Endothelial cell of hepatic sinusoid (primary cell): ENCODE measurements at regions not wholly inside any gene's neighbourhood (a gene's known extent, or its start where the extent isn't known, plus 50 kb on each side); places are given as distances from the start of the nearest gene placed in this dataset.
"Not testable (repeated sequence)": the region's sequence is repeated elsewhere in the genome, so short reads cannot be mapped to it uniquely, and the experiment has no call there.

Experiments used
- in situ Hi-C: cut with HindIII; loops from 2 replicates; pipeline ENCODE4 v1.10.0; 2017; ENCODE audit warnings: low sequenced_read_pairs

DNA sequence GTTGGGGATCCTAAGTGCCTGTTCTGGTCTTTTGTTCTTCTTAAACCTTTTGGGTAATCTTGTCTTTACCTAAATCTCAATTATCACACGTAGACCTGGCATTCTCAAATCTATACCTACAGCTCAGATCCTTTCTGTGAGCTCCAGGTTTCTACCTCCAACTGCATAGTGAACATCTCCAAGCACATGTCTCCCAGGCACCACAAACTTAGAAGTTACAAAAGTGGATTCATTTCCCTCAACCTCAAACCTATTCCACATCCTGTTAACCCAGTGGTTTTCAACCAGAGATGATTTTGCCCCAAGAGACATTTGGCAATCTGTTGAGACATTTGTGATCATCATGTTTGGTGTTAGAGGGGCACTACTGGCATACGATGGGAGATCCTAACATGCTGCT is 183.5 kb downstream of the TENT5A start:
- in situ Hi-C loops = no loop called here

DNA sequence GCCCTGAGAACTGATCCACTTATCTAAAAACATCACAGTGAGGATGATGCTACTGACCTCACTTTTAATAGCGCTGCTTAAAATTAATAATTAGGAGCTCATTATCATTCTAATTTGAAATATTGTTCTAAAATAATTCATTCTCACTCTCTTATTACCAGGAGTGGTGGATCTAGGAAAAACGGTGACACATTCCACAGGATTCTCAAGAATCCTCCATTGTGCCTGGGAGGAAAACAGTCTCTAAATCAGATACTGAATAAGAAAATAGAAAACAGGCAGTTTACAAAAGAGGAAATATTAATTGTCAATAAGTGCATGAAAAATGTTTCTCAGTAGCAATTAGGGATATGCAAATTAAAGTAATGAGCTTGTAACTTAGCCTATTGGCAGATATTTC is 187.4 kb downstream of the TENT5A start:
- in situ Hi-C loops = no loop called here

DNA sequence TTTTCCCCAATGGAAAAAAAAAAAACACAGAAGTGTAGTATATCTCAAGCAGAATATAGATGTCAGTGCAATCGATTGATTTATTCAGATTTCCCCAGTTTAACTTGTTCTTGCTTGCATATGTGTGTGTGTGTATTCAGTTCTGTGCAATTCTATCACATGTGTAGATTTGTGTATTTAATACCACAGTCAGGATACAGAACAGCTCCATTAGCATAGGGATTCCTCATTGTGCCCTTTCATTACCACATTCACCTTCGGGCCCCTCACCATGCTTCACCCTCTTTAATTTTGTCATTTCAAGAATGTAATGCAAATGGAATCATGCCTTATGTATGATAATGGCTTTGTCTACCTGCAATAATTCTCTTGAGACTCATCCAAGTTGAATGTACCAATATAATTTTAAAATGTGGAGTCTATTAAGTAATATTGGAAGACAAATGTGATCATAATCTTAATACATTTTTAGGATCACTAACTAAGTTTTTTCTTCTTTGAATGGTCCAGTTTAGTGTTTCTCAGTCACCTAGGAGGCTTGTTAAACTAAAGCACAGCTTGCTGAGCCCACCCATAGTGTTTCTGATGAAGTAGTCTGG is 187.9 kb downstream of the TENT5A start:
- in situ Hi-C loops = no loop called here

DNA sequence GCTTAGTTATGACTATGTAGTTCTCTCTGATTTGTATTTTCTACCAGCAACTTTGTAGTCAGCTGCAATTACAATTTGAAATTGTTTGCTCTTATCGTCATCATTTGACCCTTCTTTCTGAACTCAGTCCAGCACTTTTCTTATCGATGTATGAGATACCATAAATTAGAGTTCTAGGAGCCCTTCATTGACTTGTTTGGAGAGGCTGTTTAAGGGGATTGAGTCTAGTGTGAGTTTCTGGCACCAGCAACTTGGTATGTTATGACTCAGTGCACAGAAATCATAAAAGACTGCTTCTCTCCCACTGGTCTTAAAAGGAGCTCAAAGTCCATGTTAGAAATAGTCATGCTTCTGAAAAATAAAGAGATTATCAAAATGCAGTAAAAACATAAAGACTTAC is 190.3 kb downstream of the TENT5A start:
- in situ Hi-C loops = no loop called here

DNA sequence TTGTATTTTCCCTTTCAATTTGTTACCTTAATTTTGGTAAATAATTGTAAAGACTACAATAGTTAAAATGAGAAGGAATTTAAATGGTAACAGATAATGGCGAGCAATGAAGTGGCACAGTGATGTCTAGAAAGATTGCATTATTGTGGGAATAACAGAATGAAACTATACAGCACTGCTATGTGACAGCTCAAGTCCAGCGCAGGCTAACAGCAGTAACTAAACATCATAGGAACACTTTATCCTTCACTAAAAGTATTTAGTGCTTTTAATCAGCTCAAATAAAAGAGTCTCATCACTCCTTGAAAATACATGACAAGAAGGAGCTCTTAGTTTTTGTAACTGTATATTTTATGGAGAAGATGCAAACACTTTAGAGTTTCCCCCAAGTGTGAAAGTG is 190.8 kb downstream of the TENT5A start:
- in situ Hi-C loops = no loop called here

DNA sequence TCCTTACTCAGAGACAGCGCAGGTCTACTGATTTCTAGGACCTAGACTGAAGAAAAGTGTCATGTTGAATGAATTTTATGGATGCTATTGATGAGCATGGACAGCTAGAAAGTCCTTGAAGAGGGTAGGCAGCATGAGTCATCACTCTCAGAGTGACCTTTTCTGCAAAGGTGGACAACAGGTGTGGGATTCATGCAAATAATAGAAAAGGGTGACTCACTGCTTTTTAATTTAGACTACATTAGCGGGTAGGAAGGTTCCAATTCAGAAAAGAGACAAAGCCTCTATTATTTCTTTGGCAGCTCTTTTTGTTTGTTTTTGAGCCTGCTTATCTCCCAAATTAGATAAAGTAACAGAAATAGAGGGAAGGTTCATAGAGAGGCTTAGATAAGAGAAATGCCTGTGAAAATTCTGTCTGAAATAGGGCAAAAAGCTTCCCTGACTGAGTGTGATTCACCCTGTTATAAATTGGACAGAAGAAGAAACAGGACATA is 191.4 kb downstream of the TENT5A start:
- in situ Hi-C loops = no loop called here

DNA sequence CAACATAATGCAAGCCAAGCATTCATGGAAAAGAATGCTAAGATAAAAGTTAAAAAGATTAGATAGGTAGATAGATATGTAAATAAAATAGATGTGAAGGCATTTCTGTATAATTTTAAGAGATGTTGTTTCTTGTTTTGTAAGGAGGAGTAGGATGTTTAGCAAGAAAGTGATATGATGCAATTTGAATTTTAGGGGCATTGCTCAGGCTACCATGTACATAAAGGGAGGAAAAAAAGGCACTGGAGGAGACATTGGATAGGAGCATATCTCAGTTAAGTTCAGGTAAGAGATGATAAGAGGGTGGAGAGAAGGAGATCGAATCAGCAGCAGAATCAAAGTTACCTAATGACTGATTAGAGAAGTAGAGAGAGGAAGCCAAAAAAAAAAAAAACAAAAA is 194.7 kb downstream of the TENT5A start:
- in situ Hi-C loops = no loop called here

DNA sequence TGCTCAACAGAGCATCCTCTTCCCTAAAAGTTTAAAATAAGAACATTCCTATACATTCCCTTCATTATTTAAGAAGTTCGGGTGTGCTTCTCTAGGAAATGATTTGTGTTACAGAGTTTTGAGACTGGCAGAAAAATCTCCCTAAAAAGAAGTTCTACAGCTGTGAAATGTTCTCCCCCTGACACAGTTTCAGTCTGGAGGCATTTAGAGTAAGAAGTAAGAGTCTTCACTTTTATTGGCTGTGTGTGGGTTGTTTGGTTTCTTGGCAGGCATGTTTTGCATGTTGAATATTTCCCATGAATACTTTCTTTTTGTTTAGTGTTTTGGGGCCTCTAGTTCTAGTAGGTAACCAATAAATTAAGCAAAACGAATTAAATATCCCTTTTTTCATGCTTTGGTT is 195.9 kb downstream of the TENT5A start:
- in situ Hi-C loops = no loop called here

DNA sequence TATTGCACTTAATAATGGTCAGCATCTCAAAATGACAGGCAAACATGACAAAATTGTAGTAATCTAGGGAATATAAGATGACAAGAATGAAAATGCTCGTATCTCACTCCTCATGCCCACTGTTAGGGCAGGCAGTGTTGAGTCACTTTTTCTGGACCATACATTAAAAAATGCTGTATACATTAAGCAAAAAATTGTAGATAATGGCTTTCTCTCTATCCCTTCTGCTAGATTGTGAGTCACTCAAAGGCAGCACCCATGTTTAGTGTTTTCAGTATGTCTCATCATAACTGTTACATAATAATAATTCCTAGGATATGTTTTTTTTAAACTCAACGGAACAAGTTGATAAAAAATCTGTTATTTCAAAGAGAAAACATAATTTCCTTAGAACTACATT is 199.3 kb downstream of the TENT5A start:
- in situ Hi-C loops = no loop called here

DNA sequence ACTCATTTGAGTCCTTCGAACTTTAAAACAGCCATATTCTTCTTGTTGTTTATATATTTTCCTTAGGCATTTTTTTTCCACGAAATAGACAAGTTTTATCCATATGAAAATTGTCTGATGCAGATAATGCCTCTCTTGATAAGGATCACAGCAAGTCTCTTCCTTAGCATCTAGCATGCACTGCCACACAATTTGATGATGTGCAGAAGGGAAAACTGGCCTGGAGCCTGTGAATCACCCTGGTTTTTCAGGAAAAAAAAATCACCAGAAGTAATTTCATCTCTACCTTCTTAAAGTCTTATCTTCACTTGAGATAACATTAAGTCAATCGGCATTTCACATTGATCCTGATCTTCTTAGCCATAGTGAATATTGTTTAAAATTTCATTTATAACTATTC is 199.8 kb downstream of the TENT5A start:
- in situ Hi-C loops = no loop called here

DNA sequence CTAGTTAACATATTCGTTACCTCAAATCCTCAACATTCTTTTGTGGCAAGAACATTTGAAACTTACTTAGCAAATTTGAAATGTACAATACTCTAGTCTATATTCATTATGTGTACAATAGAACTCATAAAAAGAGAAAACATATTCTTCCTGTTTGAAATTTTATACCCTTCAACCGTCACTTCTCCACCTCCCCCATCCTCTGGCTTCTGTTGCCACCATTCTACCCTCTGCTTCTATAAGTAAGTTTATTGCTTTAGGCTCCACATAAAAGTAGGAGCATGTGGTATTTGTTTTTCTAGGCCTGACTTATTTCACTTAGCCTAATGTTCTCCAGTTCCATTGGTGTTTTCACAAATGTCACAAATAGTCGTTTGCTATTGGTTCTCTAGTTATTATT is 205.3 kb downstream of the TENT5A start:
- in situ Hi-C loops = no loop called here

DNA sequence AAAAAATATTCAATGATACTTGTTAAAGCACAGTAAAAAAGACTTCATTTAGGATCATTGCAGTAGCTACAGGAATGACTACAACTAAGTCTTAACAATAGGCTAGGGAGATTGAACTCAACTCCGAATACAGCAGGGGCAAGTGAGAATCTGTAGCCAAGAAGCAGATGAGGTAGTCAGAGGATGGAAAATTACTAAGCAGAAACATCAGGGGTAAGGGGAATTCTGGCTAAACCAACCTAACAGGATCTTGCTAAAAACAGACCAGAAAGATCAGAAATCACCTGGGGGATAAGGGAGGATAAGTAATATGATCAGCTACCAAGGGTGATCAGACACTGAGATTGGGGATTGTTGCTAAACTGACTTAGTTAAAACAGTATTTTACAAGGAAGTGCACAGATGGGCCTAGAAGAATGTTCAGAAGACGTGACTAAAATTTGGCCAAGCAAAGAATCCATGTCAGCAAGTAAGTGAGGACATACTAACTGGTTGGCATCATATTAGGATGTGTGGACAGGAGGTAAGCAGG is 217.5 kb downstream of the TENT5A start:
- in situ Hi-C loops = no loop called here

DNA sequence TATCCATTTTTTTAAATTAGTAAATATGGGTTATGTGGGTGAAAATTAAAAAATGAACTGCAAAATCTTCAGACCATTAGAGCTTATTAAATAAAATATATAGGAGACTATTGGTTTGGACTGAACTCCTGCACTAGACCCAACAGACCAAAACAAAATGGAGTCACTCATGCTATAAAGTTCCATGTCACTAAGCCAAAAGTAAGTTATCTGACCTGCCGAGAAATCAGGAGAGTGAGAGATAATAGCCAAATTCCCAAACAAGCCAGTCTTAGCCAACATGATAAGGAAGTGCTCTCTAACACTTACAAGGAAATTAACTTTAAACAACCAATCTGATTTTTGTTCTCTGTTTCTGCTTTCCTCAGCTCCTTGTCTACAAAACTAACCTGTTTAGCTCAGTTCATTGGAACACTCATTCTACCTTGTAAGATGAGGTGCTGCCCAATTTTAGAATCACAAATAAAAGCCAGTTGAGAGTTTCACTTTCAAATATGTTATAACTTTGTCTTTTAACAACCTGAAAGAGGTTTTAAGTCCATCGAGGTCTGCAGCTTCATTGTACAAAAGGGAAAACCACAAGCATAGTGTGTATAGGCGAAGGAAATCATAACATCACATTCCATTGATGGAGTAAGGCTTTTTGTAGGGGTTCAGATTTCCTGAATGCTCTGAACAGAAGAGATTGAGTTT is 220.5 kb downstream of the TENT5A start:
- in situ Hi-C loops = no loop called here

DNA sequence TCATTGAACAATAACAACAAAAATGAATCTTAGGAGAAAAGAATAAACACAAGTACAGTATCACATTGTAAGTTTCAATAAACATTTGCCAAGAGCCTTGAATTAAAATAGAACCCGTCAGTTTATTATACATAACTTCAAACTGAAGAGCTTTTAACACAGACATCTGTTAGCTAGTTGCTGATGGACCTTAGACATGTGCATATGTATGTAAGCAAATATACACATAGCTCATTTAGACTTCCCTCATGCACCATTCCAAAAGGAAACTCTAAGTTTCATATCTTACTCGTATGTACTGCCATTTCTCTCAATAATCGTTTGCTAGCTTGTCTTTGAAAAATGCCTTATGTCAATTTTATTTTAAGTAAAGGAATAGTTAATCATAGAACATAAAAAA is 235.0 kb downstream of the TENT5A start:
- in situ Hi-C loops = no loop called here

DNA sequence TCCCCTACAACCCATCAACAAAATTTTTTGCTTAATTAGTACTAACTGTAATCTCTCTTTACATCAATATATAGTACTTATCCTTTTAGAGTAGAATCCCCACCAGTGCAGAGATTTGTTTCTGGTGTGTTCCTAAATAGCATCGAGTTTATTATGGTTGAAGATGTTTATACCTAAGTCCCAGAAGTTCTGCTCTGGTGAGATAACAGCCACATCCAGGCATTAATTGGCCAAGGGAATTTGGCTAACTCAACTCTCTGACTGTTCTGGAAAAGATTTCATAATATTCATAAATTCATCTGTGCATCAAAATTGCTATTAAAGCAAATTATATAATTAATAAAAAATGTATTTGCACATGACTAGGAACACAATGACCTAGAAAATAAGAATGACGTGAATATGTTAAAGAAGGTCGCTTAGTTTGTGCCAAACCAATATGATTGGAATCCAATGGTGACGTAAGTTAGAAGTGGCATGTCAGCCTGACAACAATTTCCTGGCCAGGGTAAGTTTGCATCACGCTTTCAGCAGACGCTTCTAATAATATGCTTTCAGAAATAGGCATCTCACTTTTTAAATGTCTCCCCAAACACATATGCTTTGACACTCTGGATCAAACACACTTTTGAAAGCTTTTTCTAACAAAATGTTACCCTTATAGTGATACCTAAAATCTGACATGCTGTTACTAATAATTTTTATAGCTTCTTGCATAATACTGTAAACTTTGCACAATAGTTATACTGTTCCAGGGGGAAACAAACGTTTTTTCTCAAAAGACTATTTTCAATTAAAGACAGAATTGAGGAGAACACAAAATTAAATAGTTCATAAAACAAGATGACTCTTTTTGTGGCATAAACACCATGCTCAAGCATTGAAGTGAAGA is 236.7 kb downstream of the TENT5A start:
- in situ Hi-C loops = no loop called here

DNA sequence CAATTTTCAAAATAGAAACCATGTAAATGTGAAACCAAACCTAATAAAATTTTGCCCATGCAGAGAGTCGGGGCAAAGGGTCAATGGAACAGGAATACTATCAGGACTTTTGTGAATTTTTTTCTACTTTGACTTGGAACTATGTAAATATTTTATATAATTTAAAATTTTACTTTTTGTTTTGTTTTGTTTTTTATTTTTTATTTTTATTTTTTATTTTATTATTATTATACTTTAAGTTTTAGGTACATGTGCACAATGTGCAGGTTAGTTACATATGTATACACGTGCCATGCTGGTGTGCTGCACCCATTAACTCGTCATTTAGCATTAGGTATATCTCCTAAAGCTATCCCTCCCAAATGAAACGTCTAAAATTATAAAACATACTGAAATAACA is 238.3 kb downstream of the TENT5A start:
- in situ Hi-C loops = not testable (repeated sequence)

DNA sequence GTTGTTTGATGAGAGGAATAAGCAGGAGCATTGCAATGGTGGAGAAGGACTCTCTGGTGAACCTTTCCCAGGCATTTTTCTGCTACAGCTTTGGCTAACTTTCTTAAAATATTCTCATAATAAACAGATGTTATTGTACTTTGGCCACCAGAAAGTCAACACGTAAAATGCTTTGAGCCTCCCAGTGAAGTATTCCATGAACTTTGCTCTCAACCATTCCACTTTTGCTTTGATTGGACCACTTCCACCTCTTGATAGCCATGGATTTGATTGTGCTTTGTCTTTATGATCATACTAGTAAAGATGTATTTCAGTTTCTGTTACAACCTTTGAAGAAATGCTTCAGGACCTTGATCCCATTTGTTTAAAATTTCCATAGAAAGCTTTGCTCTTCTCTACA is 241.1 kb downstream of the TENT5A start:
- in situ Hi-C loops = no loop called here

DNA sequence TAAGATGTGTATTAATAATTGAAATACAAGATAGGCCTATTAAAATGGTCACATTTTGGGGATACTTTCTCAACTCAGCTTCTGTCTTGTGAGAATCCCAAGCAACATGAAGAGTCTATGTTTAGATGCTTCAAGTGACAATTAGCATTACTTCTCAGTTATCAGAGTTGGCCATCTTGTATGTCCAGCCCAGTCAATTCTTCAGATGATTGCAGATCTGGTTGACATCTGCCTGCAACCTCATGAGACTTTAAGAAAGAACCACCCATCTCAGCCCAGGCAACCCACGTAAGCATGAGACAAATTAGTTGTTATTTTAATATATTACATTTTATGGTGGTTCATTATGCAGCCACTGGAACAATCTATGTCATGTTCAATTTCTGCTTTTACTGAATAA is 256.5 kb downstream of the TENT5A start:
- in situ Hi-C loops = no loop called here

DNA sequence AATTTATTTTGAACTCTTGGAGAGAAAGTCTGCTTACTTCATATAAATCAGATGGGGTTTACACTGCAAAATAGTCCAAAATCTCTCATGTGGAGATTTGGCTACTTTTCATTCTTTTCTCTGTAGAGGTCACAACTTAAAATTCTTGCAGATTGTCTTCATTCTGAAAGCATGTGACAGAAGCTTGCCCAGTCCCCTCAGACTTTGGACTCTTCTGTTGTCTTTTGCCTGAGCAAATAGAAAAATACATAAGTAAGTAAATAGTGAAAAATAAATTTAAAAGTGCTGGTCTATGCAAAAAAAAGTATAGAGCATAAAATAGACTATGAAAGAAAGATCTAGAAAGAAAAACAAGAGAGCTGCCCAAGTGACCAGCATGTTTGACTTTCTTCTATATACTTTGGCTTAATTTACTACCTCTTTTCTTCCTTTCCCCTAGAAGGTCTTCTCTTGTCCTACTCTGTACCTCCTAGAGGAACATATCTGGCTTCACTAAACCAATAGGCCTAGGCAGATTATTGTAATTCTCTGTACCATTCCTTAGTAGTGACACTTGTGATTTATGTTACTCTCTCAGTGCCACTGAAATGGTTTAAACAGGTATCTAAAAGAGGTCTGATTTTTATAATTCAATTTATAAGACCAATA is 260.9 kb downstream of the TENT5A start:
- in situ Hi-C loops = no loop called here

DNA sequence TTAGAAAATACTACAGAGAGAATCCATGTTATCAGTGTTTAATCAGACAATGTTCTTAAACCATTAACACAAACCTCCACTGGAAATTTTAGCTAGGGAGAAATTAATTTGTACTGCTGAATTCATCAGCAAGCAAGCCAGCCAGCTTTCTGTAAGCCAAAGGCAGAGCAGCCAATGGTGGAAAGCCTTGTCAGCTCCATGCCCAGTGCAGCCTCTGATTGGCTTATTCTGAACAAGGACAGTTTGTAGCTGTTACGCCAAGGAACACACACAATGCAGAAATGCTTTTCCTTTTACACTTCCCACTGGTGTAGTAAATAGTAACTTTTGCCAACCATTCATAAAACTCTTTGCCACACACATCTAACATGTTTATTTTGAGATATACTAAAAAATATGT is 265.0 kb downstream of the TENT5A start:
- in situ Hi-C loops = no loop called here

DNA sequence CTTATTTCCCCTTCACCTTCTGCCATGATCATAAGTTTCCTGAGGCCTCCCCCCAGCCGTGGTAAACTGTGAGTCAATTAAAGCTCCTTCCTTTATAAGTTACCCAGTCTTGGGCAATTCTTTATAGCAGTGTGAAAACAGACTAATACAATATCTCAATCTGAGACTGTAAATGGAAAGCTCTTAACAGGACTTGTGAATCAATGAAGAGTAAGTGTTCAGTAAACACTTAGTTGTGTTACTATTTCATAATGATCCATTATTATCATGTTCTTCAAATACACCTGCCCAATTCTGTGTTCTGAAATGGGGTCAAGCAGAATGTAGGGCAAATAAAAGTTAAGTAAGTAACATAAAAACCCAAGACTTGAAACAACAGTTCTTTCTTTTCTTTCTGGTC is 266.2 kb downstream of the TENT5A start:
- in situ Hi-C loops = no loop called here
